ELR (cell line): ENCODE measurements at regions not wholly inside any gene's neighbourhood (a gene's known extent, or its start where the extent isn't known, plus 50 kb on each side); places are given as distances from the start of the nearest gene placed in this dataset.
A peak's percentile ranks its signal among the peaks of the same experiment; 100 is the strongest.
"Not testable (repeated sequence)": the region's sequence is repeated elsewhere in the genome, so short reads cannot be mapped to it uniquely, and the experiment has no call there.

Source experiments
- DNase-seq: peaks from one replicate; pipeline ENCODE4 v3.0.0-alpha.2; 2015; ENCODE audit warnings: low read depth

DNA sequence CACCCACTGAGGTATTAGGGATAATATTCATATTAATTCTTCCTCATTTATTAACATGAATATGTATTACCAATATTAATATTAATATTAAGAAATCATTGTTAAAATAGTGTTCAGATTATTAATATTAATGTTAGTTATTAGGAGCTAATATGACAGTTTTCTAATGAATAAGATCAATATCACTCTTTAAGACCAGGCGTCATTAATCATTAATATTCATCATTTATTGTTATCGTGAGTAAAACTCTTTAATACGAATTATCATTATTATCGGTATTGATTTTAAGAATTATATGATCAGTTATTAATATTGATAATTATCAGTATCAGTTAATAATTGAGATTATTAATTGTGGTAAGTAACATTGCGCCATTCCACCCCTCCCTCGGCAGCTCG is 101.0 kb upstream of the HMX1 start:
- not testable (repeated sequence) for DNase-seq

DNA sequence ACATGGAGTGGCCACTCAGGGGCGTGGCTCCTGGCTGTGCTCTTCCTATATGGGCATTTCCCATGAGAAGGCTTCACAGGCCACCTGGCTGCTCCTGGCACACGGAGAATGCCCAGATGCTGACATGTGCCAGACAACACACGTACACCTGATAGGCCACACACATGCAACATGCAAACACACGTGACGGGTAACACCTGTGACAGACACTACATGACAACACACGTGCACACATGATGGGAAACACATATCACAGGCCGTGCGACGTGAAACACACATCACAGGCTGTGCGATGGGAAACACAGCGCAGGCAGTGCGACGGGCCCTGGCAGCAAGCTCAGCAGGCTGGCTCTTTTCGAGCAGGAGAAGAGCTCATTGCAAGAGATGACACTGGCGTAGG is 94.3 kb upstream of the HMX1 start:
- not testable (repeated sequence) for DNase-seq

DNA sequence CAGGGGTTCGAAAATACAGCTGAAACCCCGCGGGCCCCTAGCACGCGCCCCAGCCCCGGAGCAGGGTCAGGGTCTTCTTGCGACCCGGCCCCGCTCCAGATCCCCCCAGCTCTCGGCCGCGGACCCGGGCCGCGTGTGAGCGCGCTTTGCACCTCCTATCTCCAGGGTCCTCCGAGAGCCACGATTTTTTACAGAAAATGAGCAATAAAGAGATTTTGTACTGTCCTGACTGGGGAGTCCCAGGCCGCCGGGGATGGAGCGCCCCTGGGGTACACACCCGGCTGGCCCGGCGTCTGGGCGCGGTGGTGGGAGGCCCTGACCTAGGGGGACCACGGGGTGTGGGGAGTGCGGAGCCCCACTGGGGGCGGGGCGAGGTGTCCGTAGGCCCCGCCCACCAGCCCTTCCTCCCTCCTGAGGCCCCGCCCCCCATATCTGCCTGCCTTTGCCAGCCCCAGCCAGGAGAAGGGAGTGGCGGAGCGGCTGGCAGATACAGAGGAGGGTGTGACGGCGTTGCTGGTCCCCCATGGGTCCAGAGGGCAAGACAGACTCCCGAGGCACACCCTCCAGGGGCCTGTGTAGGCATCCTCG is 92.7 kb upstream of the HMX1 start:
- DNase-seq, result not testable (repeated sequence)

DNA sequence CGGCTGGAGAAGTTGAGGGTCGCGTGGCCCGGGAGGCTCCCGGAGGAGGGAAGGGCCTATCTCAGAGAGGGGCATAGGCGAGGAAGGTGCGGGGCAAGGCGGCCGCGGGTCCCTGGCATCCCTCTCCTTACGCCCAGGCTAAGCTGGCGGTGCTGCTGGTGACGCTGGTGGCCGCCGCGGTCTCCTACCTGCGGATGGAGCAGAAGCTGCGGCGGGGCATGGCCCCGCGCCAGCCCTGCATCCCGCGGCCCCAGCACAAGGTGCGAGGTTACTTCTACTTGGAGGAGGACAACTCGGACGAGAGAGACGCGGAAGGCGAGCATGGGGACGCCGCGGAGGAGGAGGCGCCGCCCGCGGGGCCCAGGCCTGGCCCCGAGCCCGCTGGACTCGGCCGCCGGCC is 91.9 kb upstream of the HMX1 start:
- not testable (repeated sequence) for DNase-seq

DNA sequence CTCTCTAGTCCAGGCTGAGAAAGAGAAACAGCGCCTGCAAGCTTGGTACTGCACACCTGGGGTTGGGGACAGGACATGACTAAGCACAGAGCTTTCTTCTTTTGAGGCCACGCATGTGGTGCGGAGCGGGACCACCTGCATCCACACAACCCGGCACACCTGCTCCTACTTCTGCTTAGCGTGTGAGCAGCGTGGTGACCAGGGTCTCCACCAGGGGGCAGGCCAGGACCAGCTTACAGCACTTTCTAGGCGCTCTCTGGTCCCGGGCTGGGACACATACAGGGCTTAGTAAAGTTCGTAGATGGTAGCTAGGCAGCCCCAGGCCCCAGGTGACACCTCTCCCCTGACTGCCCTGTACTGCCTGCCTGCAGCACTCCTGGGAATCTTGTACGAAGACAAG is 89.7 kb upstream of the HMX1 start:
- peak; percentile 7 for DNase-seq

DNA sequence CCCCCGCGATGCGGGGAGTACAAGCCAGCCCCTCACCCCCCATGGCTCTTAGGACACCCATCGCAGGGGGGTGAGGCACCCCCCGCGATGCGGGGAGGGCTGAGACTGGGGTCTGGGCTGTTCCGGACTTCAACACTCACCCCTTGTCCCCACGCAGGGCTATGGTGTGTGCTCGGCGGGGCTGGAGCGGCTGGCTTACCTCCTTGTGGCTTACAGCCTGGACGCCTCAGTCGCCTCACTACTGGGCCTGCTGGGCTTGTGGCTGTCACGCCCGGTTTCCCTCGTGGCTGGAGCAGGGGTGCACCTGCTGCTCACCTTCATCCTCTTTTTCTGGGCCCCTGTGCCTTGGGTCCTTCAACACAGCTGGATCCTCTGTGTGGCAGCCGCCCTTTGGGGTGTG is 87.8 kb upstream of the HMX1 start:
- not testable (repeated sequence) for DNase-seq

DNA sequence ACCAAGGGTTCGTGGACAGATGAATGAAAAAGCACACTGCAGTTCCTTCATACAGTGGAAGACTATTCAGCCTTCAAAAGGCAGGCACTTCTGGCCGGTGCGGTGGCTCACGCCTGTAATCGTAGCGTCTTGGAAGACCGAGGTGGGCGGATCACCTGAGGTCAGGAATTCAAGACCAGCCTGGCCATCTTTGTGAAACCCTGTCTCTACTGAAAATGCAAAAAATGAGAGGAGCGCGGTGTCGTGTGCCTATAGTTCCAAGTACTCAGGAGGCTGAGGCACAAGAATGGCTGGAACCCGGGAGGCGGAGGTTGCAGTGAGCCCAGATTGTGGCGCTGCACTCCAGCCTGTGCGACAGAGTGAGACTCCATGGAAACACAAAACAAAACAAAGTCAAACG is 82.4 kb upstream of the HMX1 start:
- DNase-seq, result not testable (repeated sequence)

DNA sequence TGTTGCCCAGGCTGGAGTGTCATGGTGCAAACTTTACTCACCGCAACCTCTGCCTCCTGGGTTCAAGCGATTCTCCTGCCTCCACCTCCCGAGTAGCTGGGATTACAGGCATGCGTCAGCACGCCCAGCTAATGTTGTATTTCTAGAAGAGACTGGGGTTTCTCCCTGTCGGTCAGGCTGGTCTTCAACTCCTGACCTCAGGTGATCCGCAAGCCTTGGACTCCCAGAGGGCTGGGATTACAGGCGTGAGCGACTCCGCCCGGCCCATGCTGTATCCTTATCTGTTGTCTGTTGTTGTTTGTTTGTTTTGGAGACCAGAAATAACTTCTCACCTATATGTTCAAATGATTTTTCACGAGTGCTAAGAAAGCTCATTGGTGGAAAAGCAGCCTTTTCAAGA is 81.2 kb upstream of the HMX1 start:
- DNase-seq, result not testable (repeated sequence)

DNA sequence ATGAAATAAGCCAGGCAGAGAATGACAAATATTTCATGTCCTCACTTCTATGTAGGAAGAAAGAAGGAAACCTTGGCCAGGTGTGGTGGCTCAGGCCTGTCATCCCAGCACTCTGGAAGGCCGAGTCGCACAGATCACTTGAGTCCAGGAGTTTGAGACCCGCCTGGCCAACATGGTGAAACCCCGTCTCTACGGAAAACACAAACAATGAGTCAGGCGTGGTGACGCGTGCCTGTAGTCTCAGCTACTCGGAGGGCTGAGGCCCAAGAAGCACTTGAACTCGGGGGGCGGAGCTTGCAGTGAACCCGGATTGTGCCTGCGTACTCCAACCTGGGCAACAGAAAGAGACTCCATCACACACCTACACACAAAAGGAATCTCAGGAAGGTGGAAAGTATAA is 80.5 kb upstream of the HMX1 start:
- not testable (repeated sequence) for DNase-seq

DNA sequence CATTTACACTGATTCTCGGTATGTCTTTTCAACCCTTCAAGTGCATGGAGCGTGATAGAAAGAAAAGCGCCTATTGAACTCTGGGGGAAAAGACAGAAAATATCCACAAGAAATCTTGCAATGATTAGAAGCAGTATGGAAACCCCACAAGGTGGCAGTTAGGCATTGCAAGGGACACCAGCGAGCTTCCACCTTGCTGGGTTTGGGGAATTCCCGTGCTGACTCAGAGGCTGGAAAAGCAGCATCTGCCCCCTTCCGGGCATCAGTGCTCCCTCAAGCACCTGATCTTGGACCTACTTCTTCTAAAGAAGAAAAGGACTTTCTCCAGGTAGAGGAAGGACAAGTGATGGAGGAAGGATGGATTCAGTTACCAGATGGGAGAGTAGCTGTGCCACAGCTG is 73.9 kb upstream of the HMX1 start:
- DNase-seq, result not testable (repeated sequence)

DNA sequence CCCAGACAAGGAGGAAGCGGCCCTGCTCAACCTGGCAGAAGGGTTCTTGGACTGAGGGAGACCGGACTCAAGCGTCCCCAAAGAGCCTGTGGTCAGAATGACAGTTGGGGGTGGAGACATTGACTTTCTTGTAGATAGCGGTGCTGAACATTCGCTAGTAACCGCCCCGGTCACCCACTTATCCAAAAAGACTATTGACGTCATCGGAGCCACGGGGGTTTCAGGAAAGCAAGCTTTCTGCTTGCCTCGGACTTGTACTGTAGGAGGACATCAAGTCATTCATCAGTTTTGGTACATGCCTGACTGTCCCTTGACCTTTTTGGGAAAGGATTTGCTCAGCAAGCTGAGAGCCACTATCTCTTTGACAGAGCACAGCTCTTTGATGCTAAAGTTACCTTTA is 71.7 kb upstream of the HMX1 start:
- DNase-seq, result not testable (repeated sequence)

DNA sequence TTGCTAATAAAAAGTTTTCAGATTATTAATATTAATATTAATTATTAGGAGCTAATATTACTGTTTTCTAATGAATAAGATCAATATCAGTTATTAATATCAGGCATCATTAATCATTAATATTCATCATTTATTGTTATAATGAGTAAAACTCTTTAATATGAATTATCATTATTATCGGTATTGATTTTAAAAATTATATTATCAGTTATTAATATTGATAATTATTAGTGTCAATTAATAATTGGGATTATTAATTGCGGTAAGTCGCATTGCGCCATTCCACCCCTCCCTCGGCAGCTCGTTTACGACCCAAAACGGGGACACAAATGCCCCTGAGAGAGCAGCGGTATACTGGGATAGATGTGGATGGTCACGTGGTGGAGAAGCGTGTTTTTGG is 70.4 kb upstream of the HMX1 start:
- DNase-seq, result not testable (repeated sequence)

DNA sequence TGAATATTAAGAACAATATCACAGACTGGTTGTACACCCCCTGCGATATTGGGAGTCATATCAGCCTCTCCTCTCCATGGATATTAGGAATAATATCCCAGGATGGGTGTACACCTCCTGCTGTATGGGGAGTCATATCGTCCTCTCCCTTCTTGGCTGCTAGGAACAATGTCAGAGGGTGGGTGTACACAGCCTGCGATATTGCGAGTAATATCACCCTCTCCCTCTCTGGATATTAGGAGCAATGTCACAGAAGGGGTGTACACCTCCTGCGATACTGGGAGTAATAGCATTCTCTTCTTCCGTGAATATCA is 69.8 kb upstream of the HMX1 start:
- not testable (repeated sequence) for DNase-seq

DNA sequence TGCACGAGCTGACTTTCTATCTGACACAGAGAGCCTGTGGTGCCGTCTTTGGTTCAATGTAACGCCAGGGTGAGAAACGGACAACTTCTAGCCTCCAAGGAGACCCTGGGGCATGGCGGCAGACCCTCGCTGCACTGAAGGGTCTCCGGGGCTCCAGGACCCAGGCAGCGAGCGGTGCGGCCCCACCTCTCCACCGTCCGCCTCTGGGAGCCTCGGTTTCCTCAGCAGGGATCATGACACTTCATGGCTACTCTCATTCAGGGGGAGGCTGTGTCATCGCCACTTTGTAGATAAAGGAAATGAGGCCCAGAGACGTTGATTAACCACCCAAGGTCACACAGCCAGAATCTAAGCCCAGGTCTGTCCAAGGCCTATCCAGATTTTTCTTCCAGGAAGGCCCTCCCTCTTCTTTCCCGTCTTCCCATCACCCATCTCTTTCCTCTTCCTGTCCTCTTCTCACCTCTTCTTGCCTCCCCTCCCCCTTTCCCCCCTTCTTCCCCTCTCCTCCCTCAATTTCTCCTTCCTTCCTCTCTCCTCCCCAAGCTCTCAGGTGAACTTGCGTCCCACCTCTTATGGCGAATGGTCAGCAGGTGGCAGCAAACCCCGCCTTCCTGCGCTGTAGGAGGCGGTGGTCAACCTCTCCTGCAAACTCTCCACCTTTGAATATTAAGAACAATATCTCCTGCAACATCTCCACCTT is 69.3 kb upstream of the HMX1 start:
- DNase-seq, result no peak

DNA sequence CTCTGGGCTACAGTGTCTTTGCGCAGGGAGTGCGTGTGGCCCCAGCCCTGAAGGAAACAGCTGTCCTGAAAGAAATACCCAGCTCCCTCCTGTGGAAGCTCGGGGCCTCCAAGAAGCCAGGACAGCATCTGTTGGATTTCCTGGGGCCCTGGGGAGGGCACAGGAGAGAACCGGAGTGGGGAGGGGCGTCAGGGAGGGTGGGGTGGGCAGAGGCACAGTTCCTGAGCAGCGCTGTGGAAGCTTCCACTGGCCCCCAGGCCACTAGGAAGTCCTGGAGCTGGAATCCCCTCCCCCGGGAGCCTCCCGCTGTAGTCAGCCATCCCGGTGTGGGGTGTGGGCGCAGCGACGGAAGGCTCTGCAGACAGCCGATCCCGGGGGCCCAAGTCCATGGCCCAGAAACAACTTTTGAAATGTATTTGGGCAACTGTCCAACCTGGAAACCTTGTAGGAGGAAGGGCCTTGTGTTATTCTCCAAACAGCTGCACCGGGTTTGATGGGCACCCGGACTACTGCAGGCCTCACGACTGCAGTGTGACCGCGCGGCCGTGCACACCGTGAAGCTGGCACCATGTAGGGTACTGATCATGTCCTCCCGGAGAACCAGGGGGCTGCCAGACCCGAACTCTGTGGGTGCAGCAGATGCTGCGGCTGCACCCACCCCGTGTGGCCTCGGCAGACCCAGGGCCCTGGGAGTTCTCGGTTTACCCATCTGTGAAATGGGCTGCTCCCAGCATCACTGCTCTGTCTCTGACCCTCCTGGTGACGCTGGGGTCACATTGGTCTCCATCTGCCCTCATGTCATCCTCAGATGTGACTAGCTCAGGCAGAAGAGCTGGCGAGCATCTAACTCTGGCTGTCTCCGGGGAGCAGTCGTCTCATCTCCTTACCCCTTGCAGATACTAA is 68.5 kb upstream of the HMX1 start:
- no peak for DNase-seq

DNA sequence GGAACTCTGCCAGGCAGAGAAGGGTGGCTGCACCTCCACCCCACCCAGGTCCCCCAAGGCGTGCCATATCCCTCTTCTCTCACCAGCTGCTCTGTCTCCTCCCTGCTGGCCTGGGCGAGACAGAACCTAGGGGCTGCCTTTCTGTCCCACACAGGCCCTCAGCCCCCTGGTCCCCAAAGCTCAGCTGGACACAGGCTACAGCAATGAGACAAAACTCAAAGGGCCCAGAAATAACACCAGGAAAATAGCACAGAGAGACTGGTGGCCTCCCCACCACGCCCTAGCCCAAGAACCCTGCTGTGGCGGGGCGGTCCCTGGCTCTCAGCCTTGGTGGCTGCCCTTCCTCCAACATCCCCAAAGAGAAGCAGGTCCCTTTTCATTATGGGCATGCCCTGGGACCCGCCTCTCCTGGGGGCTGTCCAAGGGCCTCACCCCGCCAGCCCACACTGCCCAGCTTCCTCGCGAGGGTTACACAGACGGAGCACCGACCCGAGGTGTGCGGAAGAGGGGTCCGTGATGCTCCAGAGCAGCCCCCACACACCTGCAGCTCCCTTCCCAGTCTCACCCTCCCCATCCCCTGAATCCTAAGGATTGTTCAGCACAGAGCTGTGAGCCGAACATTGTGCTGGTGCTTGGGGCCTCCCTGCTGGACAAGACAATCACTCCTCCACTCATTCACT is 67.7 kb upstream of the HMX1 start:
- no peak for DNase-seq

DNA sequence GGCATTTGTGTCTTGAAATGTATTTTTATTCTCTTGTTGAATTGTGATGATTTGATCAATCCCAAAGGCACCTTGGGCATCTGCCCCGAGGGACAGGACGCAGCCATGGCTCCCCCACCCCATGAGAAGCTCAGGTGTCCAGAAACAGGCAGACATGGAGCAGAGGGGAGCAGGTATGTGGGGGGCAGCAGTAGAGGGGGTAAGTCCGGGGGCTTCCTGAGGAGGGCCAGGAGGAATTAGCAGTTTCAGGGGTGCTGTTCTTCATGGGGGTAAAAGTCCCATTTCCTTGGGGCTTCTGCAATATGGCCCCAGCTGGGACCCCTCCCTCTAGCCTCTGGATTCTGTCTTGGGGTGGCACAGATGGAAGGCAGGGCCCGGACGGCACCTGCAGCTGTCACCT is 67.0 kb upstream of the HMX1 start:
- no peak for DNase-seq

DNA sequence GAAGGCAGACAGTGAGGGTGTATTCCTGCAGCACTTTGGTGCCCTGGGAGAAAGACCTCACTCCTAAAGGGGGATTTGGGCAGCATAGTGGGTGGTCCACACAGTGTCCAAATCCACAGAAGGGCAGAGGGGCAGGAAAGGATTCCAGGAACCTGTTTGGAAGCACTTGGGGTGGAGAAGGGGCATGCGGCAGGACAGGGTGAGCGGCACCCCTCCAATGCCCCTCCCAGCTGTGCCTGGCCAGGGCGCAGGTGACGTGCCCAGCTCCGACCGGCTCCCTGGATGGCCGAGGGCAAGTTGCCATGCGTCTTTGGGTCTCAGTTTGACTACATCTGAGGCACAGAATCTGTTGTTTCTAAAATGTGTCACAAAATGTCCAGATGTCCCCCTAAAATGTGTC is 66.5 kb upstream of the HMX1 start:
- no peak for DNase-seq

DNA sequence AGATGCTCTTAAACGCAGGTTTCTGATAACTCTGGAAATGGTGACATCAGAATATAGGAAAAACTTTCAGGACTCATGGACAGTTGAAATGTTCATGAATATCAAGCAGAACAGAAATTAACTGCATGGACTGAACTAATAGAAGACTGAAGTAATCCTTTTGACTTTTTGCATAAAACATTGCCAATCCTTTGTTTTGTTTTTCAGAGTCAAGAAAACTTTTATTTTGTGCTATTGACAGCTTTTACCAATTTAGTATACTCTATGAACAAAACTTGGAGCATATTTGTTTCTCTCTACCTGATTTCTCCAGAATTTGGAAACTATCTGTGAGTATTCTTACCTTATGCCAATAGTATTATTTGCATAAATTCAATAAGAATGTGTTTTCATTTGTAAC is 61.2 kb upstream of the HMX1 start:
- DNase-seq, result no peak

DNA sequence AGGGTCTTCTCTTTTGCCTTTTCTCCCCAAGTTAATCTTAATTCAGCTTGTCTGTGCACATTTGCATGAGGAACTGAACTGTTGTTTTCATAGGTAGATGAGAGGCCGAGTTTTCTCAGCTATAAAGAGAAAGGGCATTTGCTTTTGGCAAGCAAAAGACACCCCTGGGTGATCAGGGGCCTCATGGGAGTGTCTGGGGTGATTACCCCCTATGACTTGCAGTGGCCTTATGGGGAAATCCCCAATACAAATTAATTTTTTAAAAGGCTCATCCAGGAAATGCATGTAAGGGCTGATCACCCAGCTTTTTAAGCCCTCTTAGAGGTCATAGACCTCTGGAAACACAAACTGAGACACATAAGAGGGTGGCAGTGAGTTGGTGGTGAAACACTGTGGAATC is 56.4 kb upstream of the HMX1 start:
- DNase-seq, result no peak

DNA sequence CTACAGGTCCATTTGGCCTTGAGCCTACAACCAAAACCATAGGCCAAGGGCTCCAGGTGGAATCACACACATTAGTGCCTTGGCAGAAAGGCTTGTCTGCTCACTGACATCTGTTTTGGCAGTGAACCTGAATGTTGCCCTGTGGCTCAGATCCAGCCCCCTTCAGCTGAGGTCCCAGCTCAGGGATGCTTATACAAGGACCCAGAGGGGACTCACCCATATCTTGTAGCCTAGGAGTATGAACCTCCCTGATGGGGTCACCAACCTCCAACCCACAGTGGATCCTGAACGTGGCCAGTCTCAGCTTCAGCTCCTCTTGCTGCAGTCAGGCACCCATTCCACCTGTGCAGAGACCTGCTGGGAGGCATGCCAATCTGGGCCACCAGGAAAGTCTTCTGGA is 50.8 kb upstream of the HMX1 start:
- no peak for DNase-seq

DNA sequence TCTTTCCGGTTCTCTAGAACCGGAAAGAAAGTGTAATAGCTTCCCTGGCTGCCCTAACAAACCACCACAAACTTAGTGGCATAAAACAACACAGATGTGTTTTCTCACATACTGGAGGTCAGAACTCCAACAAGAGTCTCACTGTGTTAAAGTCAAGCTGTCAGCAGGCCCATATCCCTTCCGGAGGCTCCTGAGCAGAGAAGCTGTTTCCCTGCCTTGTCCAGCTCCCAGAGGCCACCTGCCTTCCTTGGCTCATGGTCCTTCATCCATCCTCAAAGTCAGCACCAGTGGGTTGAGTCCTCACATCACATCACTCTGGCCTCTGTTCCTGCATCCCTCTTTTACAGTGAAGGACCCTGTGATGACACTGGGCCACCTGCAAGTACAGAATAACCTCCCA is 49.8 kb upstream of the HMX1 start:
- DNase-seq, result no peak
